HG03565 (cell line): ENCODE measurements at regions not wholly inside any gene's neighbourhood (a gene's known extent, or its start where the extent isn't known, plus 50 kb on each side); places are given as distances from the start of the nearest gene placed in this dataset.

Source experiments
- ATAC-seq: cut with Tn5 transposase; IDR thresholded peaks from one replicate; pipeline ENCODE4 v1.9.1; 2021; ENCODE audit warnings: mild to moderate bottlenecking, moderate library complexity; ENCODE audit not compliant: unreplicated experiment

- ATAC-seq, result no peak
Measured at GRCh38 chr11:37404231-37404630, 806.2 kb upstream of the RAG2 start.

GRCh38 chr11:37402663-37403062 lies 804.6 kb upstream of the RAG2 start:
- no peak for ATAC-seq

- ATAC-seq, result no peak
Measured at GRCh38 chr11:37394236-37394870, 796.3 kb upstream of the RAG2 start.

GRCh38 chr11:37391615-37392014 lies 793.6 kb upstream of the RAG2 start:
- ATAC-seq, result no peak

- ATAC-seq, result no peak
Measured at GRCh38 chr11:37390576-37391083, 792.6 kb upstream of the RAG2 start.

- no peak for ATAC-seq
Measured at GRCh38 chr11:37378958-37379357, 780.9 kb upstream of the RAG2 start.

- no peak for ATAC-seq
Measured at GRCh38 chr11:37372667-37373066, 774.6 kb upstream of the RAG2 start.

- no peak for ATAC-seq
Measured at GRCh38 chr11:37371346-37371970, 773.4 kb upstream of the RAG2 start.

GRCh38 chr11:37370817-37371216 lies 772.8 kb upstream of the RAG2 start:
- ATAC-seq, result no peak

- ATAC-seq, result no peak
Measured at GRCh38 chr11:37364246-37364839, 766.3 kb upstream of the RAG2 start.

GRCh38 chr11:37353192-37353591 lies 755.2 kb upstream of the RAG2 start:
- no peak for ATAC-seq

- ATAC-seq, result no peak
Measured at GRCh38 chr11:37352485-37352884, 754.4 kb upstream of the RAG2 start.

- no peak for ATAC-seq
Measured at GRCh38 chr11:37343290-37343689, 745.3 kb upstream of the RAG2 start.

- no peak for ATAC-seq
Measured at GRCh38 chr11:37336401-37336800, 738.4 kb upstream of the RAG2 start.

- no peak for ATAC-seq
Measured at GRCh38 chr11:37333345-37333744, 735.3 kb upstream of the RAG2 start.

GRCh38 chr11:37323843-37324242 lies 725.8 kb upstream of the RAG2 start:
- no peak for ATAC-seq

GRCh38 chr11:37322333-37323194 lies 724.5 kb upstream of the RAG2 start:
- no peak for ATAC-seq

GRCh38 chr11:37320921-37321320 lies 722.9 kb upstream of the RAG2 start:
- no peak for ATAC-seq

GRCh38 chr11:37317803-37318202 lies 719.8 kb upstream of the RAG2 start:
- no peak for ATAC-seq

GRCh38 chr11:37313266-37313665 lies 715.2 kb upstream of the RAG2 start:
- ATAC-seq, result no peak

GRCh38 chr11:37306563-37306962 lies 708.5 kb upstream of the RAG2 start:
- no peak for ATAC-seq
